Lower lobe of right lung (tissue), 2 donors: ENCODE measurements at regions not wholly inside any gene's neighbourhood (a gene's known extent, or its start where the extent isn't known, plus 50 kb on each side); places are given as distances from the start of the nearest gene placed in this dataset.

ENCODE experiments used
- ATAC-seq, 2 donors: fragments of 200-7000 bp; cut with Tn5 transposase; one replicate each; pipeline ENCODE4 v1.9.1; 2020 to 2022; ENCODE audit warnings: mild to moderate bottlenecking in 2 of 2, moderate library complexity in 2 of 2
- DNase-seq: peaks from one replicate; pipeline ENCODE4 v3.0.0-alpha.2; 2020
- H3K27ac ChIP-seq: fragments of 200-600 bp; one replicate; pipeline ENCODE4 v1.8.0; 2022
- H3K27me3 ChIP-seq: fragments of 200-600 bp; one replicate; pipeline ENCODE4 v1.8.0; 2022; ENCODE audit warnings: low read depth
- H3K36me3 ChIP-seq: fragments of 200-600 bp; one replicate; pipeline ENCODE4 v1.8.0; 2022; ENCODE audit warnings: mild to moderate bottlenecking
- H3K4me1 ChIP-seq: fragments of 200-600 bp; one replicate; pipeline ENCODE4 v1.8.0; 2022
- H3K4me3 ChIP-seq: fragments of 200-600 bp; one replicate; pipeline ENCODE4 v1.8.0; 2022; ENCODE audit warnings: mild to moderate bottlenecking
- H3K9me3 ChIP-seq: fragments of 200-600 bp; one replicate; pipeline ENCODE4 v1.8.0; 2022
- intact Hi-C: fragments of 100-400 bp; cut with DNase I; formaldehyde crosslinking; loops from one replicate; pipeline ENCODE4 v1.11.0; 2022
- TF ChIP-seq, protein P1 (sequence below): fragments of 200-600 bp; IDR thresholded peaks from one replicate; pipeline ENCODE4 v1.8.0; 2022; ENCODE audit warnings: antibody characterized with exemption, mild to moderate bottlenecking
- donor health status: DM: no; HTN: yes; CAD: no; lungs with severe emphysema.

DNA sequence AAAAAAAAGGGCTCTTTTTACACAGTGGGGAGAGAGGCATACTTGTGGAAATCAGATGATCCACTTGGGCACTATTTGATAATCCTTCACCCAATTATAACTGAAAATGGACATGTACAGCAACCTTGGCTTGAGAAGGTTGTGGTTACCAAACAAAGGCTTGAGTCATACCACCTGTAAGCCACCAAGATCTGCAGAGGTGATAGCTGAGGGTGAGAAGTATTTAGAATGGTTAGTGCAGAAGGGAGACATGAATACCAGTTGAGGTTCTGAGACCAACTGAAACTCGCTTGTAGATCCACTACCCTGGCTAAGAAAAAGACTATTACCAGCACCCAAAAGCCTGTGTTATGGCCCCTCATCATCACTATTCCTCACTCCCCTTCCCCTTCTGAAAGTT, 614.0 kb downstream of the STIM2 start:
- DNase-seq (no peak), ATAC-seq (no peak)
- H3K4me3 ChIP-seq, result no peak overlapping the region
- H3K27me3 ChIP-seq, result no peaks in the 10 kb centered on the region
- no peaks in the 10 kb centered on the region for H3K9me3 ChIP-seq
- TF ChIP-seq, protein P1, sequence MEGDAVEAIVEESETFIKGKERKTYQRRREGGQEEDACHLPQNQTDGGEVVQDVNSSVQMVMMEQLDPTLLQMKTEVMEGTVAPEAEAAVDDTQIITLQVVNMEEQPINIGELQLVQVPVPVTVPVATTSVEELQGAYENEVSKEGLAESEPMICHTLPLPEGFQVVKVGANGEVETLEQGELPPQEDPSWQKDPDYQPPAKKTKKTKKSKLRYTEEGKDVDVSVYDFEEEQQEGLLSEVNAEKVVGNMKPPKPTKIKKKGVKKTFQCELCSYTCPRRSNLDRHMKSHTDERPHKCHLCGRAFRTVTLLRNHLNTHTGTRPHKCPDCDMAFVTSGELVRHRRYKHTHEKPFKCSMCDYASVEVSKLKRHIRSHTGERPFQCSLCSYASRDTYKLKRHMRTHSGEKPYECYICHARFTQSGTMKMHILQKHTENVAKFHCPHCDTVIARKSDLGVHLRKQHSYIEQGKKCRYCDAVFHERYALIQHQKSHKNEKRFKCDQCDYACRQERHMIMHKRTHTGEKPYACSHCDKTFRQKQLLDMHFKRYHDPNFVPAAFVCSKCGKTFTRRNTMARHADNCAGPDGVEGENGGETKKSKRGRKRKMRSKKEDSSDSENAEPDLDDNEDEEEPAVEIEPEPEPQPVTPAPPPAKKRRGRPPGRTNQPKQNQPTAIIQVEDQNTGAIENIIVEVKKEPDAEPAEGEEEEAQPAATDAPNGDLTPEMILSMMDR, result no peak
- intact Hi-C loops, result no loop called here
- no peak overlapping the region for H3K27ac ChIP-seq
- H3K4me1 ChIP-seq, result no peaks in the 10 kb centered on the region
- no peaks in the 10 kb centered on the region for H3K36me3 ChIP-seq

DNA sequence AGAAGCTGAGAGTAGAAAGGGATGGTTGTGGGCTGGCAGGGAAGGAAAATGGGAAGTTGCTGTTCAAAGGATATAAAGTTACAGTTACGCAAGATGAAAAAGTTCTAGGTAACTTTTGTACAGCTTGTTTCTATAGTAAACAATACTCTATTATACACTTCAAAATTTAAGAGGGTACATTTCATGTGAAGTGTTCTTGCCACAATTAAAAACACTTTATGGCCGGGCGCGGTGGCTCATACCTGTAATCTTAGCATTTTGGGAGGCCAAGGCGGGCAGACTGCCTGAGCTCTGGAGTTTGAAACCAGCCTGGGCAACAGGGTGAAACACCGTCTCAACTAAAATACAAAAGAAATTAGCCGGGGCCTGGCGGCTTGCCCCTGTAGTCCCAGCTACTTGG, 623.6 kb downstream of the STIM2 start:
- H3K4me1 ChIP-seq, result no peaks in the 10 kb centered on the region
- no peaks in the 10 kb centered on the region for H3K9me3 ChIP-seq
- no peaks in the 10 kb centered on the region for H3K36me3 ChIP-seq
- H3K4me3 ChIP-seq, result no peak overlapping the region
- H3K27ac ChIP-seq, result no peak overlapping the region
- DNase-seq, result peak; percentile 61
- ATAC-seq, result peak; percentile 73 to 77
- intact Hi-C loops, result no loop called here
- TF ChIP-seq, protein P1, result no peak
- no peaks in the 10 kb centered on the region for H3K27me3 ChIP-seq

DNA sequence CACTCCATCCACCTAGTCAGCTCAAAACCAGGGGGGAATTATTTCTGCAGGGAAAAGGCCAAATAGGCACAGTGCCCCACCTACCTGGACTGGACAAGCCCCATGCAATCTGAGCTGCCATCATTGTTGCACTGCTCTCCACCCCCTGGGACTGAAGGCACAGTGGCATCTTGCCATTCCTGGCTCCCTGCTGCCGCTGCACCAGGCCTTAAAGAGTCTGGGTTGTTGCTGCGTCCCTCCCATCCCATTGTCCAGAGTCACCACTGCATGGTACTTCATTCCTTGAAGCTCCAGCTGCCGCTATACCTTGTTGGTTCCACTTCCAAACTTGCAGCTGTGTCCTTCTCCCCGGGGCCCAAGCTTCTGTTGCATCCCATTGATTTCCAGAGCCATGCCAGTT, 629.7 kb downstream of the STIM2 start:
- DNase-seq, result no peak
- no peak for ATAC-seq

DNA sequence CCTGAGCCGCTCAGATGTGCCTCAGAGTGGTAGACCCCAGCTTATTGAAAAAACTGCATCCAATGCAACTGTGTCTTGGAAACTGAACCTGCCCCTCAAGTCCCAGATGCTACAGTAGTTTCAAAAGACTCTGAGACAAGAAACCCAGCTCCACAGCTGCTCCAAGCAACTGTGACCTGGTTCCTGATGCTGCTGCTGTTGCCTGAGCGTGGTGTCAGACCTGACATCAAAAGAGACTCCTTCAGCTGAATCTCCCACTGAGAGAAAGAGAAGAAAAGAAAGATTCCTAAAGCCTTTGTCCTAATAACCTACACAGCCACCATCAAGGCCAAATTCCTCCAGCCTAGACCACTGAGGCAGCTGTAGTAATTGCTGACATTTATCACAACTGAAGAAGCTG, 630.1 kb downstream of the STIM2 start:
- Histone ChIP-seq H3K27me3 (no peaks in the 10 kb centered on the region), H3K4me1 (no peaks in the 10 kb centered on the region), H3K36me3 (no peaks in the 10 kb centered on the region), H3K4me3 (no peak overlapping the region), H3K9me3 (no peaks in the 10 kb centered on the region), H3K27ac (no peak overlapping the region)
- no peak for ATAC-seq
- TF ChIP-seq, protein P1, result no peak
- intact Hi-C loops, result no loop called here
- DNase-seq, result no peak

More for the DNA sequence above, 629.7 kb downstream of the STIM2 start:
- Histone ChIP-seq H3K27me3 (no peaks in the 10 kb centered on the region), H3K4me3 (no peak overlapping the region), H3K4me1 (no peaks in the 10 kb centered on the region), H3K9me3 (no peaks in the 10 kb centered on the region), H3K27ac (no peak overlapping the region), H3K36me3 (no peaks in the 10 kb centered on the region)
- TF ChIP-seq, protein P1, result no peak
- intact Hi-C loops, result no loop called here

DNA sequence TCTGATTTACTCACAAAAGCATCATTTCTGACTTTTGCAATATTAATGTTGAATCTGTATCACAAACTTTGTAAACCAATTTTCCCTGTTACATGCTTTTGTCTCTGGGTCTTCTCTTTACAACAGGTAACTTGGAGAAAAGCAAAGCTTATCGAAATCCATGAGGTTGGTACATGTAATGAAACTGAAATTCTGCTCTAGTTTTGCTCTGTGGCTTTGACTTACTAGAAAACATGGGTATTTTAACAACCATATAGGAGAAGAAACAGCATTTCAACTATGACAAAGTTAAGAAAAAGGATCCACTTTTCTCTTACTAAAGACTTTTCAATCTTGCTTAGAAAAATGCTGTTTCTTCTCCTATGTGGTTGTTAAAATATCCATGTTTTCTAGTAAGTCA, 645.8 kb downstream of the STIM2 start:
- Histone ChIP-seq H3K9me3 (no peaks in the 10 kb centered on the region), H3K27ac (no peak overlapping the region), H3K36me3 (no peaks in the 10 kb centered on the region), H3K4me3 (no peak overlapping the region), H3K27me3 (no peaks in the 10 kb centered on the region), H3K4me1 (no peaks in the 10 kb centered on the region)
- no peak for ATAC-seq
- intact Hi-C loops, result no loop called here
- DNase-seq, result no peak
- TF ChIP-seq, protein P1, result no peak

DNA sequence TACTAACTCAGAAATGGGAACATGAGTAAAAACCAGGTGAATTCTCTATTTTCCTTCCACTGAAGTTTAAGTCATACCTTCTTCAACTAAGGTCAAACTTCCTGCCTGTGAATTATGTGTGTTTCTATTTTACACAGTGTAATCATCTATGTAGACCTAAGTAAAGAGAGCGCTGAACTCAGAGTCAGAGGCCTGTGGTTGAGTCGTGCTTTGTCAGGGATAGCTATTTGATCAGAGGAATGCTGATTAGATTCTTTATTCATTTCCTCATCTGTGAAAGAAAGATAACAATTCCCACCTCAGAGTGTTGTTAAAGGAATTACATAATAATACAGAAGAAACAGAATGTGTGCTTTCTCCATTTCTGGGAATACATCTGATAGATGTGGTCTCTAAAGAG, 654.1 kb downstream of the STIM2 start:
- TF ChIP-seq, protein P1, result no peak
- Histone ChIP-seq H3K4me1 (no peaks in the 10 kb centered on the region), H3K36me3 (no peaks in the 10 kb centered on the region), H3K27me3 (no peaks in the 10 kb centered on the region), H3K9me3 (no peaks in the 10 kb centered on the region), H3K4me3 (no peak overlapping the region), H3K27ac (no peak overlapping the region)
- ATAC-seq (no peak), DNase-seq (no peak)
- intact Hi-C loops, result no loop called here
